ENCODE measurements at regions not wholly inside any gene's neighbourhood (a gene's known extent, or its start where the extent isn't known, plus 50 kb on each side); places are given as distances from the start of the nearest gene placed in this dataset.

GRCh38 chr2:220555961-220556630, 928.7 kb downstream of the SLC4A3 start:
- H3K4me1 ChIP-seq, result no peaks in the 10 kb centered on the region
- no peak overlapping the region for H3K4me3 ChIP-seq
- intact Hi-C loops (cut with DNase I), result no loop called here
- no peaks in the 10 kb centered on the region for H3K9me3 ChIP-seq
- no peaks in the 10 kb centered on the region for H3K27me3 ChIP-seq
- no peaks in the 10 kb centered on the region for H3K36me3 ChIP-seq
- no peak for DNase-seq (ENCODE audit: low spot score in 2 of 2)
- no peak for TF ChIP-seq CTCF (IDR thresholded peaks at IDR 0.05)
- H3K27ac ChIP-seq, result no peak overlapping the region

GRCh38 chr2:220556658-220557057, 929.2 kb downstream of the SLC4A3 start:
- H3K27ac ChIP-seq, result no peak overlapping the region
- no peaks in the 10 kb centered on the region for H3K27me3 ChIP-seq
- no peaks in the 10 kb centered on the region for H3K4me1 ChIP-seq
- no peak for TF ChIP-seq CTCF (IDR thresholded peaks at IDR 0.05)
- intact Hi-C loops (cut with DNase I), result no loop called here
- DNase-seq (ENCODE audit: low spot score in 2 of 2), result no peak
- H3K36me3 ChIP-seq, result no peaks in the 10 kb centered on the region
- no peaks in the 10 kb centered on the region for H3K9me3 ChIP-seq
- H3K4me3 ChIP-seq, result no peak overlapping the region

- no peaks in the 10 kb centered on the region for H3K4me1 ChIP-seq
Measured at GRCh38 chr2:220560192-220560591, 932.8 kb downstream of the SLC4A3 start.

GRCh38 chr2:220562375-220563140, 935.1 kb downstream of the SLC4A3 start:
- intact Hi-C loops (cut with DNase I), result no loop called here
- Histone ChIP-seq H3K4me3 (no peak overlapping the region), H3K27me3 (no peaks in the 10 kb centered on the region), H3K27ac (no peak overlapping the region), H3K36me3 (no peaks in the 10 kb centered on the region), H3K9me3 (no peaks in the 10 kb centered on the region), H3K4me1 (no peaks in the 10 kb centered on the region)
- no peak for TF ChIP-seq CTCF (IDR thresholded peaks at IDR 0.05)
- DNase-seq (ENCODE audit: low spot score in 2 of 2), result no peak

More at GRCh38 chr2:220560192-220560591, 932.8 kb downstream of the SLC4A3 start:
- H3K27ac ChIP-seq, result no peak overlapping the region
- H3K4me3 ChIP-seq, result no peak overlapping the region
- no peaks in the 10 kb centered on the region for H3K27me3 ChIP-seq
- intact Hi-C loops (cut with DNase I), result no loop called here
- no peaks in the 10 kb centered on the region for H3K9me3 ChIP-seq
- TF ChIP-seq CTCF (IDR thresholded peaks at IDR 0.05), result no peak
- H3K36me3 ChIP-seq, result no peaks in the 10 kb centered on the region
- DNase-seq (ENCODE audit: low spot score in 2 of 2), result no peak

GRCh38 chr2:220568296-220568695, 940.9 kb downstream of the SLC4A3 start:
- H3K36me3 ChIP-seq, result no peaks in the 10 kb centered on the region
- no peaks in the 10 kb centered on the region for H3K9me3 ChIP-seq
- TF ChIP-seq CTCF (IDR thresholded peaks at IDR 0.05), result no peak
- no peaks in the 10 kb centered on the region for H3K27me3 ChIP-seq
- DNase-seq (ENCODE audit: low spot score in 2 of 2), result no peak
- intact Hi-C loops (cut with DNase I), result no loop called here
- no peak overlapping the region for H3K4me3 ChIP-seq
- no peaks in the 10 kb centered on the region for H3K4me1 ChIP-seq
- H3K27ac ChIP-seq, result no peak overlapping the region

All from ascending aorta (tissue), 2 donors.